ENCODE measurements at regions not wholly inside any gene's neighbourhood (a gene's known extent, or its start where the extent isn't known, plus 50 kb on each side); places are given as distances from the start of the nearest gene placed in this dataset.

DNA sequence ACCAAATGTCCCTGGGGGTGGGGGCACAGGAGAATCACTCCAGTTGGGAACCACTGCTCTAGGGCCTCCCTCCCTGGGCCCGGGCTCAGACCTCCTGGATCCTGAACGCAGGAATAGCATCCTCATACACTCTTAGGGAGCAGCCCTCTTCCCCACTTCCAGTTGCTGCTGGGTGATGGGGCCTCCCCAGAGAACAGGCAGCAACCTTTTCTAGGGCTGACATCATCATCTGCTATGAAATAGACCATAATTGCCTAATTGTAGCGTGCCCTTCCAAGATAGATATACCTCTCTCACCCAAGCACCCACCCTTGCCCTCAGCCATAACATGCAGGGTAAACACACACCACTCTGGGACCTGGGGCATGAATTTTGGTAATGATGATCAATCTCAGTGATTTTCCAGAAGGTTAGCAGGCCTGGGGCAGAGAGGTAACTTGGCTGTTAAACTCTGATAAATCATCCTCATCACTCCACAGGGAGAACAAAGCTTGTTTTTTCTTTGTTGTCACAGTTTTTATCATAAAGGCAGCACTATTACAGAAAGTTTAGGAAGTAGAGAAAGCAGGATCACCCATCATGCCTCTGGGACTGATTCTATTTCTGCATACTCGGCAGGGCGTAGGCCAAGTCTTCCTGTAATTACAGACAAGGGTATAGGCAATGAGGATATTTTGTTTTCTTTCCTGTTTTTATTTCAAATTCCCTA is 88.3 kb upstream of the PRDM11 start:
- in situ Hi-C loops (cut with HindIII; ENCODE audit: low pct_unique_long_range_greater_than_20kb, low sequenced_read_pairs), result no loop called here
- no peak for DNase-seq (ENCODE audit: low read depth)

DNA sequence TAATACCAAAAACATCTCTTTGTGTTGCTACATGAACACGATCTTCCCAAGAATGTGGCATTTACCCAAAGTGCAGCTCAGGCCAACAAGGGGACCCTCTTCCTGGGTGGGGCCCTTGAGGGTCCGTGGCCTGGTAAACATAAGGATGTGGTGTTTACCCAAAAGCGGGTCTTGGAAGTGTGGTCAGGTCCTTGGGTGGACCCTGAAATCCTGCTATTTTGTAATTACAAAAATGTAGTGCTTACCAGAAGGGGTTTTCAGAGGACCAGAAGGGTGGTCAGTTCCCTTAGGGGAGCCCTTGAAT is 87.8 kb upstream of the PRDM11 start:
- in situ Hi-C loops (cut with HindIII; ENCODE audit: low pct_unique_long_range_greater_than_20kb, low sequenced_read_pairs), result no loop called here

GRCh38 chr11:45060707-45061106 is 85.7 kb upstream of the PRDM11 start:
- in situ Hi-C loops (cut with HindIII; ENCODE audit: low pct_unique_long_range_greater_than_20kb, low sequenced_read_pairs), result no loop called here
- no peak for DNase-seq (ENCODE audit: low read depth)

More for the DNA sequence above, 87.8 kb upstream of the PRDM11 start:
- no peak for DNase-seq (ENCODE audit: low read depth)

DNA sequence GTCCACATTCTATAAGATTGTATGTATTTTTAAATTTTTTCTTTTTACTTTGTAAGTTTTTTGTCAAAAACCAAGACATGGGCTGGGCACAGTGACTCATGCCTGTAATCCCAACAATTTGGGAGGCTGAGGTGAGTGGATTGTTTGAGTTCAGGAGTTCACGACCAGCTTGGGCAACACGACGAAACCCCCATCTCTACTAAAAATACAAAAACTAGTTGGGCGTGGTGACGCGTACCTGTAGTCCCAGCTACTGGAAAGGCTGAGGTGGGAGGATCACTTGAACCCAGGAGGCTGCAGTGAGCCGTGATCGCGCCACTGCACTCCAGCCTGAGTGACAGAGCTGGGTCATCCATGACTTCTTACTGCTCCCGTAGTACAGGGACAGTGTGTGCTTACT is 84.8 kb upstream of the PRDM11 start:
- in situ Hi-C loops (cut with HindIII; ENCODE audit: low pct_unique_long_range_greater_than_20kb, low sequenced_read_pairs), result no loop called here

DNA sequence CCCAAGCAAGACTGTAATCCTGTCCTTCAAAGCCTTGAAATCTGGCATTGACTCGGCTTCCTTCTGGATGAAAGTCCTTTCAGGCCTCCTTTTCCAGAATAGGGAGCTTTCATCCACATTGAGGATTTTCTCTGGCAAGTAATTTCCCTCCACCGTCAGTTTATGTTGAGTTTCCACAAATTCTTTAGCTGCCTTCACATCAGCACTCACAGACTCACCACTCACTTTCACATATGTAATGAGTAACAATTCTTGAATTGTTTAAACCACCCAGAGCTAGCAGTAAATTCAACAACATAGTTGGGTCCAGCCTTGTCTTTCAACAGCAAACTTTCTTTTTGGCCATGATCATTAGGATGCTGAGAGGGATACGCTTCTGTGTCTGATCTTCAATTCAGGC is 84.3 kb upstream of the PRDM11 start:
- no peak for DNase-seq (ENCODE audit: low read depth)
- in situ Hi-C loops (cut with HindIII; ENCODE audit: low pct_unique_long_range_greater_than_20kb, low sequenced_read_pairs), result no loop called here

More for the DNA sequence above, 84.8 kb upstream of the PRDM11 start:
- DNase-seq (ENCODE audit: low read depth), result no peak

- in situ Hi-C loops (cut with HindIII; ENCODE audit: low pct_unique_long_range_greater_than_20kb, low sequenced_read_pairs), result no loop called here
- DNase-seq (ENCODE audit: low read depth), result no peak
These were observed 83.3 kb upstream of the PRDM11 start for GRCh38 chr11:45062974-45063635.

DNA sequence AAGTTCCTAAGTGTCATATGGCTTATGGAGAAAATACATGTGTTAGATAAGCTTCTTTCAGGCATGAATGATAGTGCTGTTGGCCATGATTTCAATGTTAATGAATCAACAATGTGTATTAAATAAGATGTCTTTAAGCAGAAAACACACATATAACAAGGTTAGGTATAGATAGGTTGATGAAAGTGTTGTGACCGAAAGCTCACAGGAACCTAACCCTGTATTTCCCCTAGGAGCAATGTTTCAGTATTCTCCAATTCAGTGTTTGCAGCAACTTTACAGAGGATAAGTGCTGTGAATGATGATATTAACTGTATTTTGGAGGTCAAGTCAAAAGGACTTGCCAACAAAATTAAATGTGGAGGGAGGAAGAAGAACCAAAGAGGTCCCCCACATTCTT is 82.8 kb upstream of the PRDM11 start:
- no peak for DNase-seq (ENCODE audit: low read depth)
- in situ Hi-C loops (cut with HindIII; ENCODE audit: low pct_unique_long_range_greater_than_20kb, low sequenced_read_pairs), result no loop called here

DNA sequence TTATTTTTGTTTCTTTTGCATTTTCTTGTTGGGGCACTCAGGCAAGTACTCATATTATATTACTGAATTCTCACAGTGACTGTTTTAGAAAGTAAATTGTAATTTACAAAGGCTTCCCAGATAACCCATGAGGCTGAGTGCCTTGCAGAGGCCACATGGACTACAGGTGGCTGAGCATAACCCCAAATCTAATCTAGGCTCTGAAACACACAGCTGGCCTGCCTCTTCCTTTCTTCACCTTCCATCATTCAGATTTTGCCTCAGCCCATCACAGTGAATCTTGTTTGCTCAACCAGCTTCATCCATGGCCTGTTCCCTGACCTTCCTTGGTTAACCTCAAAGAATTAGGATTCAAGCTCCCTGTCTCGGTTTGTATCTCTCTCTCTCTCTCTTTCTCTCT is 78.5 kb upstream of the PRDM11 start:
- DNase-seq (ENCODE audit: low read depth), result no peak
- in situ Hi-C loops (cut with HindIII; ENCODE audit: low pct_unique_long_range_greater_than_20kb, low sequenced_read_pairs), result no loop called here

- no peak for DNase-seq (ENCODE audit: low read depth)
- in situ Hi-C loops (cut with HindIII; ENCODE audit: low pct_unique_long_range_greater_than_20kb, low sequenced_read_pairs), result no loop called here
These were observed 75.2 kb upstream of the PRDM11 start for GRCh38 chr11:45071232-45071631.

GRCh38 chr11:45073685-45074141 is 72.7 kb upstream of the PRDM11 start:
- in situ Hi-C loops (cut with HindIII; ENCODE audit: low pct_unique_long_range_greater_than_20kb, low sequenced_read_pairs), result no loop called here

GRCh38 chr11:45075519-45075918 is 70.9 kb upstream of the PRDM11 start:
- DNase-seq (ENCODE audit: low read depth), result no peak
- in situ Hi-C loops (cut with HindIII; ENCODE audit: low pct_unique_long_range_greater_than_20kb, low sequenced_read_pairs), result no loop called here

More at GRCh38 chr11:45073685-45074141, 72.7 kb upstream of the PRDM11 start:
- DNase-seq (ENCODE audit: low read depth), result no peak

- in situ Hi-C loops (cut with HindIII; ENCODE audit: low pct_unique_long_range_greater_than_20kb, low sequenced_read_pairs), result no loop called here
- no peak for DNase-seq (ENCODE audit: low read depth)
These were observed 70.5 kb upstream of the PRDM11 start for GRCh38 chr11:45075952-45076351.

DNA sequence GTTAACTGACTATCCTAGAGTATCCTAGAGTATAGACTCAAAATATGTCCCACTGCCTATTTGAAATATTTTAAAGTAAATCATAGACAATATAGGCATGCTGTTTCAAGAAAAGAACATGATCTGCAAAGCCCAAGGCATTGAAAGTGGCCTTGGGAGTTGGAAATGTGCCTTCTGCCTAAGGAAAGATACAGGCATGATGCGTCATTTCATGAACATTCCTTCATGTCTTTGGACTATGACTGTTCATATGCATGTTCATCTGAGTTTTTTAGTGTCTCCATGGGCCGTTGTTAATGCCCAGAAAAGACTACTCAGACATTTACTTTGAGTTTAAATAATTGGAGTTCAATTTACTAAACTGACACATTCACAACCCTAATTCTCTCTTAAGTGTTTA is 69.7 kb upstream of the PRDM11 start:
- DNase-seq (ENCODE audit: low read depth), result no peak
- in situ Hi-C loops (cut with HindIII; ENCODE audit: low pct_unique_long_range_greater_than_20kb, low sequenced_read_pairs), result no loop called here

GRCh38 chr11:45078236-45079074 is 68.0 kb upstream of the PRDM11 start:
- no peak for DNase-seq (ENCODE audit: low read depth)
- in situ Hi-C loops (cut with HindIII; ENCODE audit: low pct_unique_long_range_greater_than_20kb, low sequenced_read_pairs), result no loop called here

- in situ Hi-C loops (cut with HindIII; ENCODE audit: low pct_unique_long_range_greater_than_20kb, low sequenced_read_pairs), result no loop called here
- DNase-seq (ENCODE audit: low read depth), result no peak
These were observed 67.4 kb upstream of the PRDM11 start for GRCh38 chr11:45079075-45079444.

GRCh38 chr11:45079567-45079942 is 66.9 kb upstream of the PRDM11 start:
- in situ Hi-C loops (cut with HindIII; ENCODE audit: low pct_unique_long_range_greater_than_20kb, low sequenced_read_pairs), result no loop called here

DNA sequence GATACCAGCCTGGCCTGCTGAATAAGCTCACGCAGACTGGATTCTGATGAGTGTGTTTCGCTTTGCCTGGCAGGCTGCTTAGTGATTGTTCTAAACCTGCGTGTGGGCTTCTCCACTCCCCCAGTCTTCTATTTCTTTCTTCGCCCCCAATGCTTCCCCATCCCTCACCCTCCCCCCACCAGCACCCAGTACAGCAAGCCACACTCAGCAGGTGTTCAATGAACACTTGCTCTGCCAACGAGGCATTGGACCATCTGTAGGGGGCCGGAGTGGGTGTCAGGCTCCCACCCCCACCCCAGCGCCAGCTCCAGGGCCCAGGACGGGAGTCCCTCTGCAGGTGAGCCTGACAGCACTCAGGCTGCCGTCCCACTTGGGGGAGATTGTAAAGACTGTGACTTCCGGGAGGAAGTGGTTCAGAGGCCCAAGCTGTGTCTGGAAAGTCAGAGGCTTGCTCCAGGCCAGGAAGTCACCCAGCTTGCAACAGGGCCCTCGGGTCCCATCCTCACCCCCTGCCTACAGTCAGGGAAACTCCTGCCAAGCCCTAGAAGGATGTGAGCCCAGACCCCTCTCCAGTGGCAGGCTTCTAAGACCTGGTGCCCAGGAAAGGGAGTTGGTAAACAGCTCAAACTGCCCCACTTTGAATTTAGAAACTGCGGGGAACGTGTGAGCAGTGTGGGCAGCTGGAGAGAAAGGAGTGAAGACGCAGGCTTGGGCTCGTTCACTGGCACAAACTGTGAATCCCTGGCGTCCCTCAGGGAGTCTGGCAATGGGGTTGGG is 66.3 kb upstream of the PRDM11 start:
- in situ Hi-C loops (cut with HindIII; ENCODE audit: low pct_unique_long_range_greater_than_20kb, low sequenced_read_pairs), result no loop called here
- no peak for DNase-seq (ENCODE audit: low read depth)

More at GRCh38 chr11:45079567-45079942, 66.9 kb upstream of the PRDM11 start:
- no peak for DNase-seq (ENCODE audit: low read depth)

- in situ Hi-C loops (cut with HindIII; ENCODE audit: low pct_unique_long_range_greater_than_20kb, low sequenced_read_pairs), result no loop called here
- no peak for DNase-seq (ENCODE audit: low read depth)
These were observed 63.5 kb upstream of the PRDM11 start for GRCh38 chr11:45082744-45083543.

All from Caki2 (cell line).